ENCODE measurements at regions not wholly inside any gene's neighbourhood (a gene's known extent, or its start where the extent isn't known, plus 50 kb on each side); places are given as distances from the start of the nearest gene placed in this dataset.

DNA sequence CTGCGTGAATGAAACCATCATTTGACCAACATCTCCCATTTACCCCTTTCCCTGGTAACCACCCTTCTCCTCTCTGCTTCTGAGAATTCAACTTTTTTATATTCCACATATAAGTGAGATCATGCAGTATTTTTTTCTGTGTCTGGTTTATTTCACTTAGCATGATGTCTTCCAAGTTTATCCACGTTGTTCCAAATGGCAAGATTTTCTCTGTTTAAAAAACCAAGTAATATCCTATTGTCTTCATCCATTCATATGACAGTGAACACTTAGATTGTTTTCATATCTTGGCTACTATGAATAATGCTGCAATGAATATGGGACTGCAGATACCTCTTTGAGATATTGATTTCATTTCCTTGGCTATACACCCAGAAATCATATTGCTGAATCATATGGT lies 362.4 kb upstream of the SLC7A11 start:
- TF ChIP-seq, protein P1, sequence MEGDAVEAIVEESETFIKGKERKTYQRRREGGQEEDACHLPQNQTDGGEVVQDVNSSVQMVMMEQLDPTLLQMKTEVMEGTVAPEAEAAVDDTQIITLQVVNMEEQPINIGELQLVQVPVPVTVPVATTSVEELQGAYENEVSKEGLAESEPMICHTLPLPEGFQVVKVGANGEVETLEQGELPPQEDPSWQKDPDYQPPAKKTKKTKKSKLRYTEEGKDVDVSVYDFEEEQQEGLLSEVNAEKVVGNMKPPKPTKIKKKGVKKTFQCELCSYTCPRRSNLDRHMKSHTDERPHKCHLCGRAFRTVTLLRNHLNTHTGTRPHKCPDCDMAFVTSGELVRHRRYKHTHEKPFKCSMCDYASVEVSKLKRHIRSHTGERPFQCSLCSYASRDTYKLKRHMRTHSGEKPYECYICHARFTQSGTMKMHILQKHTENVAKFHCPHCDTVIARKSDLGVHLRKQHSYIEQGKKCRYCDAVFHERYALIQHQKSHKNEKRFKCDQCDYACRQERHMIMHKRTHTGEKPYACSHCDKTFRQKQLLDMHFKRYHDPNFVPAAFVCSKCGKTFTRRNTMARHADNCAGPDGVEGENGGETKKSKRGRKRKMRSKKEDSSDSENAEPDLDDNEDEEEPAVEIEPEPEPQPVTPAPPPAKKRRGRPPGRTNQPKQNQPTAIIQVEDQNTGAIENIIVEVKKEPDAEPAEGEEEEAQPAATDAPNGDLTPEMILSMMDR (optimal IDR thresholded peaks at IDR 0.05 in 1 of 3, IDR thresholded peaks at IDR 0.05 in 1 of 3, conservative IDR thresholded peaks at IDR 0.05 in 1 of 3; ENCODE audit: extremely low read depth in 1 of 3, insufficient read depth in 2 of 3, low read length in 3 of 3): no peak
- TF ChIP-seq EZH2 (IDR thresholded peaks at IDR 0.05; ENCODE audit: low read length): no peak
